GM12878 (cell line): ENCODE measurements at regions not wholly inside any gene's neighbourhood (a gene's known extent, or its start where the extent isn't known, plus 50 kb on each side); places are given as distances from the start of the nearest gene placed in this dataset.

Experiments
- CBX3 ChIP-seq: fragments of 200-600 bp; sonication (generic); IDR thresholded peaks from 2 replicates; pipeline ENCODE4 v1.6.1; 2016; ENCODE audit warnings: low read depth, borderline replicate concordance
- CUX1 ChIP-seq: IDR thresholded peaks from 2 replicates; pipeline ENCODE4 v1.6.1; 2012; ENCODE audit warnings: improper control_type of control experiment, low read depth, low read length; ENCODE audit not compliant: insufficient replicate concordance
- EP300 ChIP-seq, 2 experiments: fragments of 150-350 bp in 1 of 2; IDR thresholded peaks; 2 replicates each; pipeline ENCODE4 v1.6.1; 2011 to 2012; ENCODE audit warnings: low read depth in 2 of 2, low read length in 2 of 2, borderline replicate concordance in 1 of 2, improper control_type of control experiment in 1 of 2, inconsistent platforms in 1 of 2; ENCODE audit not compliant: control insufficient read depth in 1 of 2
- ESRRA ChIP-seq: IDR thresholded peaks from 2 replicates; pipeline ENCODE4 v1.6.1; 2012; ENCODE audit warnings: mild to moderate bottlenecking, low read length, improper control_type of control experiment
- PML ChIP-seq: IDR thresholded peaks from 2 replicates; pipeline ENCODE4 v1.6.1; 2012; ENCODE audit warnings: low read length, inconsistent platforms
- POLR2AphosphoS5 ChIP-seq: IDR thresholded peaks from 2 replicates; pipeline ENCODE4 v1.6.1; 2011; ENCODE audit warnings: mild to moderate bottlenecking, low read length, inconsistent platforms
- REST ChIP-seq: IDR thresholded peaks from 2 replicates; pipeline ENCODE4 v1.6.1; 2012; ENCODE audit warnings: mild to moderate bottlenecking, low read depth, low read length

- TF ChIP-seq ESRRA = no peak
- no peak for TF ChIP-seq REST
- TF ChIP-seq CUX1 = no peak
- TF ChIP-seq CBX3 = no peak
- TF ChIP-seq POLR2AphosphoS5 = no peak
- no peak for TF ChIP-seq EP300 (IDR thresholded peaks at IDR 0.05; ENCODE audit: borderline replicate concordance in 1 of 2, control insufficient read depth in 1 of 2, low read depth in 2 of 2, low read length in 2 of 2)
- TF ChIP-seq PML = no peak
Measured at GRCh38 chr12:17527021-17527420, 563.0 kb downstream of the RERGL start.
